Heart right ventricle (tissue), 16 donors: ENCODE measurements at regions not wholly inside any gene's neighbourhood (a gene's known extent, or its start where the extent isn't known, plus 50 kb on each side); places are given as distances from the start of the nearest gene placed in this dataset.

Experiments
- ATAC-seq, 8 donors: fragments of 200-7000 bp; cut with Tn5 transposase; one replicate each; pipeline ENCODE4 v1.9.1; 2020; ENCODE audit warnings: mild to moderate bottlenecking in 8 of 8, moderate library complexity in 8 of 8, moderate number of reproducible peaks in 1 of 8
- DNase-seq, 2 donors: peaks; one replicate each; pipeline ENCODE4 v3.0.0-alpha.2; 2020
- H3K27ac ChIP-seq, 10 donors: fragments of 200-600 bp; sonication (generic) in 2 of 10; one replicate each; pipeline versions ENCODE4 v1.5.0 to v1.8.0; 2020 to 2022; ENCODE audit warnings: mild to moderate bottlenecking in 3 of 10
- H3K27me3 ChIP-seq, 7 donors: fragments of 200-600 bp; one replicate each; pipeline ENCODE4 v1.8.0; 2021 to 2022; ENCODE audit warnings: mild to moderate bottlenecking in 2 of 7
- H3K36me3 ChIP-seq, 9 donors: fragments of 200-600 bp; sonication (generic) in 1 of 9; one replicate each; pipeline versions ENCODE4 v1.5.0 to v1.8.0; 2020 to 2022; ENCODE audit warnings: mild to moderate bottlenecking in 2 of 9
- H3K4me1 ChIP-seq, 9 donors: fragments of 200-600 bp; sonication (generic) in 1 of 9; one replicate each; pipeline versions ENCODE4 v1.5.0 to v1.8.0; 2020 to 2022; ENCODE audit warnings: mild to moderate bottlenecking in 4 of 9
- H3K4me3 ChIP-seq, 10 donors: fragments of 200-600 bp; sonication (generic) in 2 of 10; one replicate each; pipeline versions ENCODE4 v1.5.0 to v1.8.0; 2020 to 2022; ENCODE audit warnings: mild to moderate bottlenecking in 7 of 10, moderate library complexity in 2 of 10
- H3K9me3 ChIP-seq, 11 donors: fragments of 200-600 bp in 10 of 11; sonication (generic) in 2 of 11; one replicate each; pipeline versions ENCODE4 v1.5.0 to v1.8.0; 2013 to 2022; ENCODE audit warnings: mild to moderate bottlenecking in 2 of 11, control low read depth in 1 of 11, moderate library complexity in 1 of 11
- CTCF ChIP-seq, 9 donors: fragments of 200-600 bp; sonication (generic) in 2 of 9; IDR thresholded peaks; one replicate each; pipeline versions ENCODE4 v1.5.0 to v1.8.0; 2021 to 2022; ENCODE audit warnings: antibody characterized with exemption in 9 of 9, mild to moderate bottlenecking in 5 of 9, moderate library complexity in 1 of 9
- WGBS, 2 donors: extraction: QIAGEN DNeasy Blood & Tissue Kit; methylation state at CpG; one replicate each; pipeline ENCODE4 v1.1.7; 2013; ENCODE audit warnings: inconsistent platforms in 1 of 2; 5-methylcytosine and 5-hydroxymethylcytosine counted together
- intact Hi-C, 10 donors: fragments of 100-400 bp; cut with DNase I; formaldehyde crosslinking; loops; one replicate each; pipeline versions ENCODE4 v1.11.1 to v1.14.2; 2022
- donor health status: Arrhythmogenic right ventricular cardiomyopathy.
- donor health status: ischemic (EF 13 %, LVEDD 7.1; RV severe dilation, severe dysfunction).
- donor health status: healthy with polysubstance abuse.
- donor health status: DM: no; HTN: yes; CAD: no.
- donor health status: DM: no; HTN: no; CAD: no.
- donor health status: ischemic (EF 25% LVEDD 6.9; RV normal size, moderate dysfunction).
- donor health status: ischemic (EF 25% LVEDD 5.7; RV mildly dilated, moderate dysfunction).
- donor health status: healthy.
- donor health status: DM: yes; HTN: yes; CAD: no.
- donor health status: Ischemic cardiomyopathy.
- donor health status: ischemic (EF 35%, LVEDD 5.7; RV mildly dilated, moderate dysfunction).
- donor health status: nonischemic (EF 11% LVEDD 7.7; RV severe dilation, severe dysfunction).
- donor health status: DM: yes; HTN: yes; CAD: no.
- donor health status: PGD.
- donor health status: ischemic (EF 29% LVEDD 5.4; RV normal size, mild dysfunction).
- donor health status: nonischemic (EF 23%, LVEDD 6.1; RV moderate dilation, normal function).

- no peaks in the 10 kb centered on the region for H3K4me1 ChIP-seq
- no peaks in the 10 kb centered on the region for H3K9me3 ChIP-seq
- no peak overlapping the region for H3K4me3 ChIP-seq
- TF ChIP-seq CTCF (IDR thresholded peaks at IDR 0.05), result no peak
- 88 to 91% methylated on average over 1 of the region's 1 CpG for WGBS, 2 donors
- H3K27me3 ChIP-seq, result no peaks in the 10 kb centered on the region
- DNase-seq (no peak), ATAC-seq (no peak)
- H3K36me3 ChIP-seq, result no peaks in the 10 kb centered on the region
- intact Hi-C loops, result no loop called here
- no peak overlapping the region for H3K27ac ChIP-seq
These were observed 1244.9 kb downstream of the PCDH17 start for GRCh38 chr13:58876473-58876872.

DNA sequence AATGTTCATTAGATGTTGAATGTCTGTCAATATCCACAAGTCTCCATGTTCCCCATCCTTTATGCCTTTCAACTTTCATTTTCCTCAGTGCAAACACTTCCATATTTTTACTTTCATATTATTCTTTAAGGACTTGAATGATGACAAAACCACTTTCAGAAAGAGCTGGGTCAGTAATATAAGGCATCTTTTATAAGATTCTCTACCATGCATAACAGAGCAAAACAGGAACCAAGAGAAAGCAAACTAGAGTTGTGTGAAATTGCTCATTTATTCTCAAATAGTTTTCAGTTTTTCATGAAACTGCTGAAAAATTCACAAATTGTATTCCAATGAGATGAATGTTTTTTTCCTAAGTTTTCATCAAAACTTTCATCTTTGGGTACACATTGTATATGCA lies 1247.6 kb downstream of the PCDH17 start:
- DNase-seq (no peak), ATAC-seq (no peak)
- no peaks in the 10 kb centered on the region for H3K27me3 ChIP-seq
- H3K27ac ChIP-seq, result no peak overlapping the region
- H3K36me3 ChIP-seq, result no peaks in the 10 kb centered on the region
- H3K4me1 ChIP-seq, result no peaks in the 10 kb centered on the region
- no peaks in the 10 kb centered on the region for H3K9me3 ChIP-seq
- intact Hi-C loops, result no loop called here
- no peak overlapping the region for H3K4me3 ChIP-seq
- no peak for TF ChIP-seq CTCF (IDR thresholded peaks at IDR 0.05)

DNA sequence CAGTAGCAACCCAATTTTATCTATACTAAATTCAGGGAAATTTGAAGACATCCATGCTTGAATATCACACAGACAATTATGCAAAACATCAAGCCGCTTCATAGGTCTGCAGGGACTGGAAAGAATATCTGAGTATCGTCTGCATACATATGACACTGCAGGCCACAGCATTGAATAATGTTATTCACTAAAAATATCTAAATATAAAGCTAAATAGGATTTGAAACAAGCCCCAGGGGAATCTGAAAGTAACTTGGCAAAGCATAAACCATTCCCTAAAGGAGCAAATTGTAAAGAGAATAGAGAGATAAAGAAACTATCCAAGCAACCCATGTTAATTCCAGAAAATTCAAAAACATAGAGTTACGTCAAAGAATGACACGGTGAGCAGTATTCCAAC lies 1251.0 kb downstream of the PCDH17 start:
- H3K36me3 ChIP-seq, result no peaks in the 10 kb centered on the region
- intact Hi-C loops, result no loop called here
- H3K4me3 ChIP-seq, result no peak overlapping the region
- H3K27ac ChIP-seq, result no peak overlapping the region
- H3K4me1 ChIP-seq, result no peaks in the 10 kb centered on the region
- DNase-seq (no peak), ATAC-seq (no peak)
- WGBS, 2 donors, result 72 to 77% methylated on average over 4 of the region's 4 CpGs
- no peaks in the 10 kb centered on the region for H3K27me3 ChIP-seq
- no peaks in the 10 kb centered on the region for H3K9me3 ChIP-seq
- no peak for TF ChIP-seq CTCF (IDR thresholded peaks at IDR 0.05)

- no peaks in the 10 kb centered on the region for H3K4me1 ChIP-seq
- ATAC-seq (no peak), DNase-seq (no peak)
- no peak overlapping the region for H3K27ac ChIP-seq
- no peaks in the 10 kb centered on the region for H3K36me3 ChIP-seq
- H3K4me3 ChIP-seq, result no peak overlapping the region
- H3K27me3 ChIP-seq, result no peaks in the 10 kb centered on the region
- 61 to 63% methylated on average over 2 of the region's 2 CpGs for WGBS, 2 donors
- intact Hi-C loops, result no loop called here
- TF ChIP-seq CTCF (IDR thresholded peaks at IDR 0.05), result no peak
- no peaks in the 10 kb centered on the region for H3K9me3 ChIP-seq
These were observed 1251.9 kb downstream of the PCDH17 start for GRCh38 chr13:58883405-58883804.
